KMS-11 (cell line): ENCODE measurements at regions not wholly inside any gene's neighbourhood (a gene's known extent, or its start where the extent isn't known, plus 50 kb on each side); places are given as distances from the start of the nearest gene placed in this dataset.
"Not testable (repeated sequence)": the region's sequence is repeated elsewhere in the genome, so short reads cannot be mapped to it uniquely, and the experiment has no call there.

ENCODE experiments used
- H2AFZ ChIP-seq: fragments of 200-600 bp; sonication (generic); 2 replicates; pipeline ENCODE4 v1.6.1; 2016; ENCODE audit warnings: antibody characterized with exemption, mixed run types, low read depth
- H3K27ac ChIP-seq: fragments of 200-600 bp; sonication (generic); 2 replicates; pipeline ENCODE4 v1.6.1; 2016; ENCODE audit warnings: mild to moderate bottlenecking, mixed run types
- H3K27me3 ChIP-seq: fragments of 200-600 bp; sonication (generic); 2 replicates; pipeline ENCODE4 v1.6.1; 2017; ENCODE audit warnings: mild to moderate bottlenecking, low read depth, mixed run types, moderate library complexity; ENCODE audit not compliant: insufficient read depth
- H3K36me3 ChIP-seq: fragments of 200-600 bp; sonication (generic); 2 replicates; pipeline ENCODE4 v1.6.1; 2017; ENCODE audit warnings: mild to moderate bottlenecking, mixed run types; ENCODE audit not compliant: insufficient read depth
- H3K4me1 ChIP-seq: fragments of 200-600 bp; sonication (generic); 2 replicates; pipeline ENCODE4 v1.6.1; 2016; ENCODE audit warnings: mild to moderate bottlenecking, low read depth, mixed run types; ENCODE audit not compliant: poor library complexity, severe bottlenecking
- H3K4me2 ChIP-seq: fragments of 200-600 bp; sonication (generic); 2 replicates; pipeline ENCODE4 v1.7.0; 2016; ENCODE audit warnings: mild to moderate bottlenecking, mixed run types
- H3K4me3 ChIP-seq: fragments of 200-600 bp; sonication (generic); IDR thresholded peaks from 2 replicates; pipeline ENCODE4 v1.6.1; 2017; ENCODE audit warnings: low read depth, low read length, mixed read lengths; ENCODE audit not compliant: insufficient read depth
- H3K79me2 ChIP-seq: fragments of 200-600 bp; sonication (generic); 2 replicates; pipeline ENCODE4 v1.6.1; 2016; ENCODE audit warnings: low read depth, mixed run types; ENCODE audit not compliant: insufficient read depth
- H3K9ac ChIP-seq: fragments of 200-600 bp; sonication (generic); 2 replicates; pipeline ENCODE4 v1.6.1; 2016; ENCODE audit warnings: mild to moderate bottlenecking, mixed run types
- H4K20me1 ChIP-seq: fragments of 200-600 bp; sonication (generic); 2 replicates; pipeline ENCODE4 v1.6.1; 2016; ENCODE audit warnings: mild to moderate bottlenecking, mixed run types; ENCODE audit not compliant: insufficient read depth
- TF ChIP-seq, protein P1 (sequence below): fragments of 200-600 bp; sonication (generic); conservative IDR thresholded peaks from 2 replicates; pipeline ENCODE4 v1.6.1; 2017; ENCODE audit warnings: low read depth, mild to moderate bottlenecking, antibody characterized with exemption, low read length, moderate library complexity, mixed read lengths

DNA sequence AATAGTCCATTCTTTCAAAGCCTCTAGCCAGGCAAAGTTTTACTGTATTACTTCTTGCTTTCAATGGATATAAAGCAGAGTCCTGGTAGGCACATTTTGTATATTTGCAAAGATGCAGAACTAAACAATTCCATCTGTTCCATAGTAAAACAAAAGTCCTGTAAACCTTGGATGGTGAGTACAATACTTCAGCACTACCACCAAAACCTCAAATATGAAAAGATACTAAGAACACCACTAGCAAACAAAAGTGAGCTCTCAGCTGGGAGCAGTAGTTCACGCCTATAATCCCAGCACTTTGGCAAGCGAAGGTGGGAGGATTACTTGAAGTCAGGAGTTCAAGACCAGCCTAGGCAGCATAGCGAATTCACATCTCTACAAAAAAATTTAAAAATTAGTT lies 195.0 kb downstream of the MSX2 start:
- Histone ChIP-seq H3K4me1 (no peaks in the 10 kb centered on the region), H3K27me3 (no peaks in the 10 kb centered on the region), H4K20me1 (no peaks in the 10 kb centered on the region), H3K27ac (no peak overlapping the region), H3K36me3 (no peaks in the 10 kb centered on the region), H2AFZ (no peak overlapping the region), H3K79me2 (no peaks in the 10 kb centered on the region), H3K4me3 (no peak overlapping the region), H3K9ac (no peak overlapping the region), H3K4me2 (no peak overlapping the region)
- TF ChIP-seq, protein P1, sequence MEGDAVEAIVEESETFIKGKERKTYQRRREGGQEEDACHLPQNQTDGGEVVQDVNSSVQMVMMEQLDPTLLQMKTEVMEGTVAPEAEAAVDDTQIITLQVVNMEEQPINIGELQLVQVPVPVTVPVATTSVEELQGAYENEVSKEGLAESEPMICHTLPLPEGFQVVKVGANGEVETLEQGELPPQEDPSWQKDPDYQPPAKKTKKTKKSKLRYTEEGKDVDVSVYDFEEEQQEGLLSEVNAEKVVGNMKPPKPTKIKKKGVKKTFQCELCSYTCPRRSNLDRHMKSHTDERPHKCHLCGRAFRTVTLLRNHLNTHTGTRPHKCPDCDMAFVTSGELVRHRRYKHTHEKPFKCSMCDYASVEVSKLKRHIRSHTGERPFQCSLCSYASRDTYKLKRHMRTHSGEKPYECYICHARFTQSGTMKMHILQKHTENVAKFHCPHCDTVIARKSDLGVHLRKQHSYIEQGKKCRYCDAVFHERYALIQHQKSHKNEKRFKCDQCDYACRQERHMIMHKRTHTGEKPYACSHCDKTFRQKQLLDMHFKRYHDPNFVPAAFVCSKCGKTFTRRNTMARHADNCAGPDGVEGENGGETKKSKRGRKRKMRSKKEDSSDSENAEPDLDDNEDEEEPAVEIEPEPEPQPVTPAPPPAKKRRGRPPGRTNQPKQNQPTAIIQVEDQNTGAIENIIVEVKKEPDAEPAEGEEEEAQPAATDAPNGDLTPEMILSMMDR, result no peak

DNA sequence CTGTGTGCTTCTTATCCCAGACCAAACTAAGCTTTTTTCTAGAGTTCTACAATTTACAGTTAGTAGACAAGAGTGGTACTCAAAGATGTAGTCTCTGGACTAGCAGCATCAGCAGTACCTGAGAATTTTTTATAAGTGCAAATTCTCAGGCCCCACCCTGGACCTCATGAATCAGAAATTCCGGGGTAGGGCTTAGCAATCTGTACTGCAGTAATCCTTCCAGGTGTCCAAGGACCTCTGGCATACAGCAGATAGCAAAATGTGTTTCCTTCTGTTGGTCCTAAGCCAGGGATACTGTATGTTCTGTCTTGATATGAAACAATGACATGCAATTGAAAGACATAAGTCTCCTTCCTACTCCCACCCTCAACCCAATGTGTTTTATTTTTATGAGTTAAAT lies 194.3 kb downstream of the MSX2 start:
- no peak overlapping the region for H3K4me2 ChIP-seq
- no peaks in the 10 kb centered on the region for H3K27me3 ChIP-seq
- H3K4me3 ChIP-seq, result no peak overlapping the region
- H3K9ac ChIP-seq, result no peak overlapping the region
- no peaks in the 10 kb centered on the region for H3K4me1 ChIP-seq
- no peak overlapping the region for H2AFZ ChIP-seq
- no peaks in the 10 kb centered on the region for H4K20me1 ChIP-seq
- TF ChIP-seq, protein P1, result no peak
- no peaks in the 10 kb centered on the region for H3K36me3 ChIP-seq
- no peaks in the 10 kb centered on the region for H3K79me2 ChIP-seq
- no peak overlapping the region for H3K27ac ChIP-seq

GRCh38 chr5:174917976-174918554 lies 193.7 kb downstream of the MSX2 start:
- Histone ChIP-seq H3K27me3 (no peaks in the 10 kb centered on the region), H3K4me3 (no peak overlapping the region), H3K4me1 (no peaks in the 10 kb centered on the region), H4K20me1 (no peaks in the 10 kb centered on the region), H3K36me3 (no peaks in the 10 kb centered on the region), H2AFZ (no peak overlapping the region), H3K9ac (no peak overlapping the region), H3K27ac (no peak overlapping the region), H3K4me2 (no peak overlapping the region), H3K79me2 (no peaks in the 10 kb centered on the region)
- TF ChIP-seq, protein P1, result no peak

DNA sequence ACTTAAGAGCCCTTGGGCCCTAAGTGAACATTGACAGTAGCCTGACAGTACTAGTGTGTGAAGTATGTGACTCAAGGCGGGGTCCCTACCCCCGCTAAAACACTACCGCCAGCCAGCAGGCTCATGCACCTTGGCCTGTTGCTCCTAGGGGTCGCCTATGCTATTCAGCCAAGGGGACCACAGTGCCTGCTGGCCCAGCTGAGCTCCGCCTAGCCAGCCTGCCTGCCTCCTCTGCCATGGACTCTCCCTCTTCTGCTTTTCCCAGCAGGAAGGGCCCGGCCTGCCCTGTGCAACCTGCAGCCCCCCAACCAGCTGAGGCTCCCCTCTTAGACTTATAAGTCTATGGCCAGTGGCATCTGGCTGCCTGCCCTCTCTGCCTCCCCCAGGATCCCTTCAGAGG lies 193.1 kb downstream of the MSX2 start:
- not testable (repeated sequence) for H3K27me3 ChIP-seq, H3K4me1 ChIP-seq, H4K20me1 ChIP-seq, H3K4me2 ChIP-seq, H3K9ac ChIP-seq, H2AFZ ChIP-seq, H3K27ac ChIP-seq, H3K79me2 ChIP-seq, H3K36me3 ChIP-seq, H3K4me3 ChIP-seq

DNA sequence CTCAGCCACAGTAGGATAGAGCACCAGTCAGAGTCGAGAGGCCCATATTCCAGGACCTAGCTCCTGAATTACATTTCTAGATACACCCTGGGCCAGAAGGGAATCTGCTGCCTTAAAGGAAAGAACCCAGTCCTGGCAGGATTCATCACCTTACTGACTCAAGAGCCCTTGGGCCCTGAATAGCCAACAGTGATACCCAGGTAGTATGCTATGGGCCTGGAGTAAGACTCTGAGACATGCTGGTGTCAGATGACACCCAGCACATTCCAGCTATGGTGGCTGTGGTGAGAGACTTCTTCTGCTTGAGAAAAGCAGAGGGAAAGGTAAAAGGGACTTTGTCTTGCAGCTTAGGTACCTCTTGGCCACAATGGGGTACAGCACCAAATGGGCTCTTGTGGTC lies 192.5 kb downstream of the MSX2 start:
- H3K9ac ChIP-seq, H3K4me1 ChIP-seq, H3K36me3 ChIP-seq, H2AFZ ChIP-seq, H3K27me3 ChIP-seq, H3K27ac ChIP-seq, H3K4me2 ChIP-seq, H3K79me2 ChIP-seq, H3K4me3 ChIP-seq, H4K20me1 ChIP-seq: not testable (repeated sequence)
